ENCODE measurements at regions not wholly inside any gene's neighbourhood (a gene's known extent, or its start where the extent isn't known, plus 50 kb on each side); places are given as distances from the start of the nearest gene placed in this dataset.

DNA sequence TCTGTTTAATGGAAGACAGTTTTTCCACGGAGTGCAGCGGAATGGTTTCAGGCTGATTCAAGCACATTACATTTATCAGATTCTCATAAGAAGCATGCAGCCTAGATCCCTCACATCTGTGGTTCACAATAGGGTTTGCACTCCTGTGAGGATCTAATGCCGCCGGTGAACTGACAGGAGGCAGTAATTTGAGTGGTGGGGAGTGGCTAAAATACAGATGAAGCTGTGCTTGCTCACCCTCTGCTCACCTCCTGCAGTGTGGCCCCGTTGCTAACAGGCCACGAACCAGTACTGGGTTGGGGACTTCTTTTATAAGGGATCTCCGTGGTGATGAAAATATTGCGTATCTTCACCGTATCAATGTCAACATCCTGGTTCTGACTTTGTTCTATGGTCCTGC is 107.8 kb downstream of the OTX2 start:
- no peak overlapping the region for H3K4me3 ChIP-seq (ENCODE audit: low read depth, low read length)
- H3K36me3 ChIP-seq (ENCODE audit: control insufficient read depth, insufficient read depth, low read length): no peaks in the 10 kb centered on the region
- TF ChIP-seq, protein P1, sequence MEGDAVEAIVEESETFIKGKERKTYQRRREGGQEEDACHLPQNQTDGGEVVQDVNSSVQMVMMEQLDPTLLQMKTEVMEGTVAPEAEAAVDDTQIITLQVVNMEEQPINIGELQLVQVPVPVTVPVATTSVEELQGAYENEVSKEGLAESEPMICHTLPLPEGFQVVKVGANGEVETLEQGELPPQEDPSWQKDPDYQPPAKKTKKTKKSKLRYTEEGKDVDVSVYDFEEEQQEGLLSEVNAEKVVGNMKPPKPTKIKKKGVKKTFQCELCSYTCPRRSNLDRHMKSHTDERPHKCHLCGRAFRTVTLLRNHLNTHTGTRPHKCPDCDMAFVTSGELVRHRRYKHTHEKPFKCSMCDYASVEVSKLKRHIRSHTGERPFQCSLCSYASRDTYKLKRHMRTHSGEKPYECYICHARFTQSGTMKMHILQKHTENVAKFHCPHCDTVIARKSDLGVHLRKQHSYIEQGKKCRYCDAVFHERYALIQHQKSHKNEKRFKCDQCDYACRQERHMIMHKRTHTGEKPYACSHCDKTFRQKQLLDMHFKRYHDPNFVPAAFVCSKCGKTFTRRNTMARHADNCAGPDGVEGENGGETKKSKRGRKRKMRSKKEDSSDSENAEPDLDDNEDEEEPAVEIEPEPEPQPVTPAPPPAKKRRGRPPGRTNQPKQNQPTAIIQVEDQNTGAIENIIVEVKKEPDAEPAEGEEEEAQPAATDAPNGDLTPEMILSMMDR (IDR thresholded peaks at IDR 0.05; ENCODE audit: insufficient read depth, low read length, poor library complexity, severe bottlenecking): no peak
- no peak for DNase-seq (ENCODE audit: low read depth)
- no peaks in the 10 kb centered on the region for H3K27me3 ChIP-seq (ENCODE audit: control insufficient read depth, insufficient read depth, low read length)

Measured in kidney epithelial cell (primary cell).